LoVo (cell line): ENCODE measurements at regions not wholly inside any gene's neighbourhood (a gene's known extent, or its start where the extent isn't known, plus 50 kb on each side); places are given as distances from the start of the nearest gene placed in this dataset.
"Not testable (repeated sequence)": the region's sequence is repeated elsewhere in the genome, so short reads cannot be mapped to it uniquely, and the experiment has no call there.

Experiments used
- DNase-seq: peaks from one replicate; pipeline ENCODE4 v3.0.0-alpha.2; 2016; ENCODE audit warnings: low spot score

DNA sequence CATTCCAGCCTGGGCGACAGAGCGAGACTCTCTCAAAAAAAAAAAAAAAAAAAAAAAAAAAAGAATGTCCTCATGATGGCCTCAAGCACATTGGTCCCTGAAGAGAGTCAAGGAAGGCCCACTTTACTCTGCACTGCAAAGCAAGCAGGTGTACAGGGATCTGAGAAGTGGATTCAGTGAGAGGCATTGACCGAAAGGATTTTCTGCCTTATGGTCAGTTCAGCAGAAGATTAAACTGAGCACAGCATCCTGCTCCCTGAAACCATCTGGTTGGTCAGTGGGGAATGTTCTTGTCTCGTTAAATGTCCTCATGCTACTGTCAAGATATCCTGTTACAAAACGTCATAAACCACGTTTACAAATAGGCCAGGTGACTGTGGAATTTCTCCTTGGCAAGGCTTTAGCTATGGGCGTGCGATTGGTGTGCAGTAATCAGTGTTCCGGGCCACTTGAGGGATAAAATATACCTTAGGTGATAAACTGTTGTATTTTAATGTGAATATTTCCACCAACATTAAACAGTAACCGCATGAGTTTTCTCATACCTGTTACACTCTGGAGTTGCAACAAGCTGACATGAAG is 195.0 kb downstream of the ADRA2C start:
- DNase-seq: not testable (repeated sequence)

DNA sequence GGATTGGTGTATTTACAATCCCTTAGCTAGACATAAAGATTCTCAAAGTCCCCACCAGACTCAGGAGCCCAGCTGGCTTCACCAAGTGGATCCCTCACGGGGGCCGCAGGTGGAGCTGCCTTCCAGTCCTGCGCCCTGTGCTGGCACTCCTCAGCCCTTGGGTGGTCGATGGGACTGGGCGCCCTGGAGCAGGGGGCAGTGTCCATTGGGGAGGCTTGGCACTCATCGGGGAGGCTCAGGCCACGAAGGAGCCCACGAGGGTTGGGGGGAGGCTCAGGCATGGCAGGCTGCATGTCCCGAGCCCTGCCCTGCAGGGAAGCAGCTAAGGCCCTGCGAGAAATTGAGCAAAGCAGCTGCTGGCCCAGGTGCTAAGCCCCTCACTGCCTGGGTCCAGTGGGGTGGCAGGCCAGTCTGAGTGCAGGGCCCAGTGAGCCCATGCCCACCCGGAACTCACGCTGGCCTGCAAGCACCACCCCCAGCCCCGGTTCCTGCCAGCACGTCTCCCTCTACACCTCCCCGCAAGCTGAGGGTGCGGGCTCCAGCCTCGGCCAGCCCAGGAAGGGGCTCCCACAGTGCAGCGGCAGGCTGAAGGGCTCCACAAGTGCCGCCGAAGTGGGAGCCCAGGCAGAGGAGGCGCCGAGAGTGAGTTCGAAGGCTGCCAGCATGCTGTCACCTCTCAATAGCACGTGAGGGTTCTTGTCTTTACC is 198.5 kb downstream of the ADRA2C start:
- DNase-seq: not testable (repeated sequence)

- DNase-seq: not testable (repeated sequence)
Observed at GRCh38 chr4:3967204-3967603, 201.0 kb downstream of the ADRA2C start.

GRCh38 chr4:3972626-3973025 is 206.4 kb downstream of the ADRA2C start:
- not testable (repeated sequence) for DNase-seq

- DNase-seq: not testable (repeated sequence)
Observed at GRCh38 chr4:3973581-3974200, 207.5 kb downstream of the ADRA2C start.

DNA sequence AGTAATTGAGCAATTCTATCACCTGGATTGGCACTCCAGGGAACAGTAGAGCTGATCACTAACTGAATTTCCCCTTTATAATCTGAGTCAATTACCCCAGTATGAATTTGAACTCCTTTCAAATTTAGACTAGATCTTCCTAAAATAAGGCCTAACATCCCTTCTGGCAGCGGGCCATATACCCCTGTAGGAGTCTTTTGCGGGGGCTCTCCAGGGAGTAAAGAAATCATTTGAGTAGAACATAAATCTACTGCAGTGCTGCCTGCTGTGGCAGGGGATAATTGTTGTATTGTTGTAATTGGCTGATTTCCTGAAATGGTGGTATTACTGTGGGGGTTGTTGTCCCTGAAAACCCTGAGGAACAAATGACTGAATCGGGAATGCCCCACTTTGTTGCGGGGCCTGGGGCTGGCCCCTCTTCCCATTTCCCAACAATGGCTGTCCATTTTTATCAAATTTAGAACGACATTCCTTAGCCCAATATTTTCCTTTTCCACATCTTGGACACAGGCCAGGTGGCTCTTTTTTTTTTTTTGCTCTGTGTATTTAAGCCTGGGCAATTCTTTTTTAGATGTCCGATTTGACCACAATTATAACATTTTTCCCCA is 217.4 kb downstream of the ADRA2C start:
- not testable (repeated sequence) for DNase-seq

DNA sequence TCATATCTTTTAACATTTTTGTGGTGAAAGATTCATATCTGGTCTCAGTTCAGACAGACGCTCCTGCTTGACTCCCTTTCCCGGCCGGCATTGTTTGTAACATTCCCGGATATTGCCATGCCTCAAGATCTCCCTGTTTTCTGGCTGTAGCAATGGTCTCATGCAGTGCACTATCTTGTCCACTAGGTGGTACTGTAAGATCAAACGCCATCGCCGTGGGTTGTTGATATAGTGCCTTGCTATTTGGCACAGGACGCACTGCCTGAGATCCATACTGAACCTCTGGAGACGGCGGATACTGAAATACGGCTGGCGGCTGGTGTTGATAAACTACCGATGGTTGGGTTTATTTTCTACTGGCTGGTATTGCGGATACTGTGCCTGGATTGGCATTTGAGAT is 218.6 kb downstream of the ADRA2C start:
- not testable (repeated sequence) for DNase-seq

- not testable (repeated sequence) for DNase-seq
Observed at GRCh38 chr4:3986412-3986811, 220.2 kb downstream of the ADRA2C start.

DNA sequence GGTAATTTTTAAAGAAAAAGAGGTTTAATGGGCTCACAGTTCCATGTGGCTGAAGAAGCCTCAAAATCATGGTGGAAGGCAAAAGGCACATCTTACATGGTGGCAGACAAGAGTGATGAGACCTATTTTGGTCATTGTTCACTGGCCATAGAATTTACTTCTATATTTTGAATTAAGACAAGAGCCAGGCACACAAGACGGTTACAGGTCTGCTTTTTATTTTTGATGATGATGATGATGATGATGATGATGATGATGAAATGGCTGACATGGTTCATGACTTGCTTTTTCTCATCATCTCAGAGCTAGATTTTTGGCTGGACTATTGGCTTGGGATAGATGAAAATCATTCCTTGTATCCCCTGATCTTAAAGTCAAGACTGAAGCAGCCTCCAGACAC is 229.3 kb downstream of the OTOP1 start:
- DNase-seq: not testable (repeated sequence)

GRCh38 chr4:4004036-4004435 is 222.7 kb downstream of the OTOP1 start:
- not testable (repeated sequence) for DNase-seq

DNA sequence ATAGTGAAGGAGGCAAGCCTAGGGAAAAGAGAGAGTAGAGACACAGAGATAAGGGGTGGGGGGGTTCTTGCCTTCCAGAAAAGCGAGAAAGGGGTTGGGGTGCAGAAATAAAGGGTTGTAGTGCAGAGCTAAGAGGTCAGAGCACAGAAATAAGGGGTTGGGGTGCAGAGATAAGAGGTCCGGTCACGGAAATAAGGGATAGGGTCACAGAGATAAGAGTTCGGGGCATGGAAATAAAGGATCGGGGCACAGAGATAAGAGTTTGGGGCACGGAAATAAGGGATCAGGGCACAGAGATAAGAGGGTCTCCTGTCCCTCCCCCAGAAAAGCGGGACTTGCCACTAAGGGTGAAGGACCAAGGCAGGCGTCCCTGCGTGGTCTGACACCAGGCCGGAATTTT is 222.0 kb downstream of the OTOP1 start:
- not testable (repeated sequence) for DNase-seq

DNA sequence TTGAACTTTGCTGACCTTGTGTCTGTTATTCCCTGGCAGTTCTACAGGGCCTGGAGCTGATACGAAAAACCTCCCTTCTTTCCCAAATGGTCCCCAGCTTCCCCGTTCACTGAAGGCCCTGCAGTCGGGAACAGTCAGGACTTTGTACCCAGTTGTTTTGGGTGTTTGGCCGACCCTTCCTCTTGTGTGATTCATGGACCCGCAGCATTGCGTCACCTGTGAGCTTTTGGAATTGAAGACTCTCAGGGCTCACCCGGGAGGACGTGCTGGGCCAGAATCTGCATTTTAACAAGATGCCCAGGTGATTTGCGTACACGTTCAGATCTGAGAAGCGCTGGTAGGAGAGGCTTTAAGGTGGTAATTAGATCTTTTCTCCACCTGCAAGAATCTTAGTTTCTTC is 220.4 kb downstream of the OTOP1 start:
- not testable (repeated sequence) for DNase-seq

DNA sequence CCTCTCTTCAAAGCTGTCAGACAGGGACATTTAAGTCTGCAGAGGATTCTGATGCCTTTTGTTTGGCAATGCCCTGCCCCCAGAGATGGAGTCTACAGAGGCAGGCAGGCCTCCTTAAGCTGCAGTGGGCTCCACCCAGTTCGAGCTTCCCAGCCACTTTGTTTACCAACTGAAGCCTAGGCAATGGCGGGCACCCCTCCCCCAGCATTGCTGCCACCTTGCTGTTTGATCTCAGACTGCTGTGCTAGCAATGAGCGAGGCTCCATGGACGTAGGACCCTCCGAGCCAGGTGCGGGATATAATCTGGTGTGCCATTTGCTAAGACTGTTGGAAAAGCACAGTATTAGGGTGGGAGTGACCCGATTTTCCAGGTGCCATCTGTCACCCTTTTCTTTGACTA is 207.7 kb downstream of the OTOP1 start:
- not testable (repeated sequence) for DNase-seq

DNA sequence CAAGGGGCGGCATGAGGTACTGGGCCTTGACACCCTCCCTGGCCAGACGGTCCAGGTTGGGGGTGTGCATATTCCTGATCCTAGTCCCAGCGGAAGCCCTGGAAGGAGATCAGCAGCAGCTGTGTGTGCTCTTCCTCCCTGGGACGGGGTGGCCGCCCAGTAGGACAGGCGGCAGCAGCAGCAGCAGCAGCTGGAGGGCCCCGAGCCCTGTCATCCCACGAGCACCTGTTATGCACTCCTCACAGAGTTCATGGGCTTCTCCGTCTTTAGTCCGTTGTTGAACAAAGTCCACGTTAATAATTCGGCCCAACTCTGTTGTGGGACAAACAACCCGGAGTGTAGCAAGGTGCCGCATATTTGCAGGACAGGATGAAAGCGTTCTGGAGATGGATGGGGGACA is 205.6 kb downstream of the OTOP1 start:
- DNase-seq: not testable (repeated sequence)

DNA sequence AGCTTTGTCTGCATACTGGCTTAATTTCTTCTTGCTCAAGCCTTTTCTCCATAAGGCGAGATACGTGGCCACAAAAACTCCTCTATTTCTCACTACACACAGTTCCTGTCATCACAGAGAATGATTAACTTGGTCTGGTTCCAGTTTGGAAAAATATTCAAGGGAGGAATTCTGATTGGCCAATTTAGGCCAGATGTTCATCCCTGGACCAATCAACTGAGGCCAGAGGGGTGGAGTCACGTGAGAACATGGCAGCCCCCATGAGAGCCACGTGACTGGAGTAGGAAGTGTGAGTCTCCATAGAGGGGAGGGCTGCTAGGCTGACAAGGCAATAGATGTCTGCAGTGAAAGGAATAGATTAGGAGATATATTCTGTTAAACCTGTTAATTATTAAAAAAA is 200.0 kb downstream of the OTOP1 start:
- DNase-seq: not testable (repeated sequence)

GRCh38 chr4:4028752-4029151 is 198.0 kb downstream of the OTOP1 start:
- not testable (repeated sequence) for DNase-seq

- DNase-seq: not testable (repeated sequence)
Observed at GRCh38 chr4:4030509-4030908, 196.2 kb downstream of the OTOP1 start.

GRCh38 chr4:4031446-4032135 is 195.1 kb downstream of the OTOP1 start:
- DNase-seq: not testable (repeated sequence)

- not testable (repeated sequence) for DNase-seq
Observed at GRCh38 chr4:4032364-4032763, 194.4 kb downstream of the OTOP1 start.

- DNase-seq: not testable (repeated sequence)
Observed at GRCh38 chr4:4032801-4033605, 193.7 kb downstream of the OTOP1 start.

DNA sequence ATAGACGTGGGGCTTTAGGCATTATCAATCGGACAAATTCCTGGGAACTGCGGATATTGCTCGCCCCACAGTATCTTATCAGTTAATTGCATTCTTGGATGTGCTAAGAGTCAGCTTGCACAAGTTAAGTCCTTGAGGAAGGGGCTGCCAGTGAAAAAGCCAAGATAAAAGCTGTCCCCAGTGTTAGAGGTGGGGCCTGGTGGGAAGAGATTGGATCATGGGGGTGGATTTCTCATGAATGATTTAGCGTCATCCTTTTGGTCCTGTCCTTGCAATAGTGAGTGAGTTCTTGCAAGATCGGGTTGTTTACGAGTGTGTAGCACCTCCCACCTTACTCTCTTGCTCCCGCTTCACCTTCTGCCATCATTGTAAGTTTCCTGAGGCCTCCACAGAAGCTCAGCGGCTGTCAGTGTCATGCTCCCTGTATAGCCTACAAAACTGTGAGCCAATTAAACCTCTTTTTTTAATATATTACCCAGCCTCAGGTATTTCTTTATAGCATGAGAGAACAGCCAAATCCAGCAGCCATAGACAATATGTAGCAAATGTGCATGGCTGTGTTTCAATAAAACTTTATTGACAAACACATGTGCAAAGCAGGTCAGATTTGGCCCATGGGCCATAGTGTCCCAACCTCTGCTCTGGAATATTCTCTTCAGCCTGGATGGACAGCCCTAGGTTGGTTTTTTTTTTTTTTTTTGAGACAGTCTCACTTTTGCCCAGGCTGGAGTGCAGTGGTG is 189.2 kb downstream of the OTOP1 start:
- DNase-seq: not testable (repeated sequence)
